ENCODE measurements at regions not wholly inside any gene's neighbourhood (a gene's known extent, or its start where the extent isn't known, plus 50 kb on each side); places are given as distances from the start of the nearest gene placed in this dataset.

DNA sequence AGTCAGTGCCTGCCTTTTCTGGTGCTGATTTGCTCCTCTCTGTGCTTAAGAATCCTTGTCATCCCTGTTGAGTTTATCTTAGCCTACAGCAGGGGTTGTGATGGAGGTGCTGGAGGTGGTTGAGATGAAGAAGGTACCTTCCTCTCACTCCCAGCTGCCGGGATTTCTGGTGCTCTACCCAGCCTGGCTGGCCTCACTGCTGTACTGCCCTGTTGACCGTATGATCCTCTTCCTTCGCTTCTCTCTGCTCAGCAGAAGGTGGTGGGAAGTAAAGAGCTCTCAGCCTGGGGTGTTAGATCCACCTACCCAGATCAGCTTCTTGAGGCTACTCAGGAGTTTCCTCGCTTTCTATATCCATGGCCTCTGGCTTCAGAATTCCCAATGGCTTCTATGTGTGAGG is 101.0 kb upstream of the NXT1 start:
- TF ChIP-seq POLR2A (IDR thresholded peaks at IDR 0.05; ENCODE audit: low read length), result no peak
- no peak for TF ChIP-seq GATA1 (IDR thresholded peaks at IDR 0.05; ENCODE audit: low read depth, low read length)
